Peyer's patch (tissue), 4 donors: ENCODE measurements at regions not wholly inside any gene's neighbourhood (a gene's known extent, or its start where the extent isn't known, plus 50 kb on each side); places are given as distances from the start of the nearest gene placed in this dataset.

ENCODE experiments used
- POLR2A ChIP-seq, 2 donors: fragments of 450-650 bp; IDR thresholded peaks; one replicate each; pipeline ENCODE4 v1.5.1; 2017; ENCODE audit warnings: antibody characterized with exemption in 2 of 2, mild to moderate bottlenecking in 2 of 2, moderate library complexity in 2 of 2
- TF ChIP-seq, protein P1 (sequence below), 6 experiments: fragments of 450-650 bp in 4 of 6; fragments of 200-600 bp in 2 of 6; sonication (generic) in 1 of 6; IDR thresholded peaks; one replicate each; pipeline ENCODE4 v1.5.1; 2017 to 2019; ENCODE audit warnings: antibody characterized with exemption in 6 of 6, mild to moderate bottlenecking in 3 of 6, moderate library complexity in 1 of 6

- TF ChIP-seq, protein P1, sequence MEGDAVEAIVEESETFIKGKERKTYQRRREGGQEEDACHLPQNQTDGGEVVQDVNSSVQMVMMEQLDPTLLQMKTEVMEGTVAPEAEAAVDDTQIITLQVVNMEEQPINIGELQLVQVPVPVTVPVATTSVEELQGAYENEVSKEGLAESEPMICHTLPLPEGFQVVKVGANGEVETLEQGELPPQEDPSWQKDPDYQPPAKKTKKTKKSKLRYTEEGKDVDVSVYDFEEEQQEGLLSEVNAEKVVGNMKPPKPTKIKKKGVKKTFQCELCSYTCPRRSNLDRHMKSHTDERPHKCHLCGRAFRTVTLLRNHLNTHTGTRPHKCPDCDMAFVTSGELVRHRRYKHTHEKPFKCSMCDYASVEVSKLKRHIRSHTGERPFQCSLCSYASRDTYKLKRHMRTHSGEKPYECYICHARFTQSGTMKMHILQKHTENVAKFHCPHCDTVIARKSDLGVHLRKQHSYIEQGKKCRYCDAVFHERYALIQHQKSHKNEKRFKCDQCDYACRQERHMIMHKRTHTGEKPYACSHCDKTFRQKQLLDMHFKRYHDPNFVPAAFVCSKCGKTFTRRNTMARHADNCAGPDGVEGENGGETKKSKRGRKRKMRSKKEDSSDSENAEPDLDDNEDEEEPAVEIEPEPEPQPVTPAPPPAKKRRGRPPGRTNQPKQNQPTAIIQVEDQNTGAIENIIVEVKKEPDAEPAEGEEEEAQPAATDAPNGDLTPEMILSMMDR (IDR thresholded peaks at IDR 0.05) = no peak
- TF ChIP-seq POLR2A (IDR thresholded peaks at IDR 0.05) = no peak
These were observed 70.7 kb downstream of the BBS10 start for GRCh38 chr12:76277480-76277879.
